ENCODE measurements at regions not wholly inside any gene's neighbourhood (a gene's known extent, or its start where the extent isn't known, plus 50 kb on each side); places are given as distances from the start of the nearest gene placed in this dataset.

DNA sequence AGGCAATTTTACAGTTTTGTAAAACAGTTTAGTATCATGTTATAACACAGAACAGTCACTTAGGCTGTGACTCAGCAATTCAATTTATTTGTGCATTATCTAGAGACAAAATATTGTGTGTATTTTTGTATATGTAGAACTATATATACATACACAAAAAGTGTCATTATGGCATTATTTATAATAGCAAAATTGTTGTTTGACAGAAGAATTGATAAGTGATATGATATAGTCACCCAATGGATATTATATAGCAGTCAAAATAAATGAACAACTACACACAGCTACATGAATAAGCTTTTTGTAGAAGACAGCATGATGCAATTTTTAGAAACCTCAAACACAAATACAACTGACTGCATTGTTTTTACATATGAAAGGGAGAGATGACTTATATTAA, 334.0 kb downstream of the TRIB2 start:
- no peak for TF ChIP-seq YY1 (IDR thresholded peaks at IDR 0.05; ENCODE audit: low read depth, low read length)
- no peak for TF ChIP-seq CTCF (IDR thresholded peaks at IDR 0.05; ENCODE audit: control extremely low read depth in 1 of 3, insufficient read depth in 1 of 3, low read depth in 1 of 3, low read length in 3 of 3)
- no peak for TF ChIP-seq POLR2AphosphoS5 (IDR thresholded peaks at IDR 0.05; ENCODE audit: low read depth, low read length)
- no peak for TF ChIP-seq EZH2 (IDR thresholded peaks at IDR 0.05; ENCODE audit: low read depth, low read length, severe bottlenecking)
- TF ChIP-seq CEBPB (IDR thresholded peaks at IDR 0.05; ENCODE audit: low read depth, low read length) = no peak
- no peak for TF ChIP-seq HDAC6 (IDR thresholded peaks at IDR 0.05; ENCODE audit: low read depth, low read length)
- TF ChIP-seq BRCA1 (IDR thresholded peaks at IDR 0.05; ENCODE audit: low read depth, low read length) = no peak
- no peak for TF ChIP-seq SIRT6 (IDR thresholded peaks at IDR 0.05; ENCODE audit: low read length)
- TF ChIP-seq RAD21 (IDR thresholded peaks at IDR 0.05 in 1 of 2, conservative IDR thresholded peaks at IDR 0.05 in 1 of 2; ENCODE audit: low read depth in 2 of 2, low read length in 2 of 2) = no peak
- no peak for TF ChIP-seq ZNF274 (IDR thresholded peaks at IDR 0.05; ENCODE audit: borderline replicate concordance, extremely low read depth, low read length)
- TF ChIP-seq KDM1A (IDR thresholded peaks at IDR 0.05; ENCODE audit: borderline replicate concordance, low read length) = no peak
- TF ChIP-seq GABPA (IDR thresholded peaks at IDR 0.05; ENCODE audit: borderline replicate concordance, insufficient read depth, low read length) = no peak

Data from H1 (cell line).